Heart left ventricle (tissue), 13 donors: ENCODE measurements at regions not wholly inside any gene's neighbourhood (a gene's known extent, or its start where the extent isn't known, plus 50 kb on each side); places are given as distances from the start of the nearest gene placed in this dataset.

Experiments used
- POLR2A ChIP-seq, 2 donors: fragments of 450-650 bp; IDR thresholded peaks; one replicate each; pipeline ENCODE4 v1.6.1; 2017; ENCODE audit warnings: antibody characterized with exemption in 2 of 2, mild to moderate bottlenecking in 2 of 2, moderate library complexity in 2 of 2
- TF ChIP-seq, protein P1 (sequence below), 12 donors: fragments of 200-600 bp; sonication (generic) in 4 of 12; IDR thresholded peaks; one replicate each; pipeline versions ENCODE4 v1.5.0 to v1.8.0; 2018 to 2022; ENCODE audit warnings: antibody characterized with exemption in 12 of 12, mild to moderate bottlenecking in 5 of 12
- donor health status: ischemic (EF 13 %, LVEDD 7.1; RV severe dilation, severe dysfunction).
- donor health status: DM: no; HTN: yes; CAD: no.
- donor health status: DM: no; HTN: no; CAD: no.
- donor health status: ischemic (EF 25% LVEDD 6.9; RV normal size, moderate dysfunction).
- donor health status: ischemic (EF 25% LVEDD 5.7; RV mildly dilated, moderate dysfunction).
- donor health status: ischemic (EF 35%, LVEDD 5.7; RV mildly dilated, moderate dysfunction).
- donor health status: nonischemic (EF 11% LVEDD 7.7; RV severe dilation, severe dysfunction).
- donor health status: DM: yes; HTN: yes; CAD: no.
- donor health status: PGD.
- donor health status: ischemic (EF 29% LVEDD 5.4; RV normal size, mild dysfunction).
- donor health status: nonischemic (EF 23%, LVEDD 6.1; RV moderate dilation, normal function).

DNA sequence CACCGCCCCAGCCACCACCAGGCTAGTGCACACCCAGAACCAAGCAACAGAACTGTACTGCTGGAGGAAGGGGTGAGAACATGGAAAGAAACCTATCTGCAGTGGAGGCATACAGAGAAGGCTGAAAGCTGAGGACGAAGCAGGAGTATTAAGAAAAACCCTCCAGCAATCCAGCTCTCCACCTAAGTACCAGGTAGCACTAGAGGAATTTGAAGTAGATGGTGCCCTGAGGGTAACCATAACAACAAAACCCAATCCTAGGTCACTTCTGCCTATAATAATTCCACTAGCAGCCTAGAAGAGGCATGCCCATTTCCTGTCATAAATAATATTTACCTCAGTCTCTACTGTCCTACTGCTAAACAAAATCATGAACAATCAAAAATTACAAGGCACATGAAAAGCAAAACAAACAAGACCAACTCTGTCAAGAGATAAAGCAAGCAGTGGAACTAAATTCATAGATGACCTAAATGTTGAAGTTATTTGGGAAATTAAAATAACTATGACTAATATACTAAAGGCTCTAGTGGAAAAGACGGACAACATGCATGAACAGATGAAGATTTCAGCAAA lies 51.1 kb downstream of the HYCC1 start:
- TF ChIP-seq, protein P1, sequence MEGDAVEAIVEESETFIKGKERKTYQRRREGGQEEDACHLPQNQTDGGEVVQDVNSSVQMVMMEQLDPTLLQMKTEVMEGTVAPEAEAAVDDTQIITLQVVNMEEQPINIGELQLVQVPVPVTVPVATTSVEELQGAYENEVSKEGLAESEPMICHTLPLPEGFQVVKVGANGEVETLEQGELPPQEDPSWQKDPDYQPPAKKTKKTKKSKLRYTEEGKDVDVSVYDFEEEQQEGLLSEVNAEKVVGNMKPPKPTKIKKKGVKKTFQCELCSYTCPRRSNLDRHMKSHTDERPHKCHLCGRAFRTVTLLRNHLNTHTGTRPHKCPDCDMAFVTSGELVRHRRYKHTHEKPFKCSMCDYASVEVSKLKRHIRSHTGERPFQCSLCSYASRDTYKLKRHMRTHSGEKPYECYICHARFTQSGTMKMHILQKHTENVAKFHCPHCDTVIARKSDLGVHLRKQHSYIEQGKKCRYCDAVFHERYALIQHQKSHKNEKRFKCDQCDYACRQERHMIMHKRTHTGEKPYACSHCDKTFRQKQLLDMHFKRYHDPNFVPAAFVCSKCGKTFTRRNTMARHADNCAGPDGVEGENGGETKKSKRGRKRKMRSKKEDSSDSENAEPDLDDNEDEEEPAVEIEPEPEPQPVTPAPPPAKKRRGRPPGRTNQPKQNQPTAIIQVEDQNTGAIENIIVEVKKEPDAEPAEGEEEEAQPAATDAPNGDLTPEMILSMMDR (IDR thresholded peaks at IDR 0.05): no peak
- TF ChIP-seq POLR2A (IDR thresholded peaks at IDR 0.05): no peak
